ENCODE measurements at regions not wholly inside any gene's neighbourhood (a gene's known extent, or its start where the extent isn't known, plus 50 kb on each side); places are given as distances from the start of the nearest gene placed in this dataset.

GRCh38 chr5:124001036-124001615 lies 489.1 kb downstream of the CSNK1G3 start (continued):
- TF ChIP-seq CSRNP3 (CRISPR knock-in tag; IDR thresholded peaks at IDR 0.05) (no peak), ZC3H10 (CRISPR knock-in tag; IDR thresholded peaks at IDR 0.05) (no peak)
- TF ChIP-seq, protein P1, sequence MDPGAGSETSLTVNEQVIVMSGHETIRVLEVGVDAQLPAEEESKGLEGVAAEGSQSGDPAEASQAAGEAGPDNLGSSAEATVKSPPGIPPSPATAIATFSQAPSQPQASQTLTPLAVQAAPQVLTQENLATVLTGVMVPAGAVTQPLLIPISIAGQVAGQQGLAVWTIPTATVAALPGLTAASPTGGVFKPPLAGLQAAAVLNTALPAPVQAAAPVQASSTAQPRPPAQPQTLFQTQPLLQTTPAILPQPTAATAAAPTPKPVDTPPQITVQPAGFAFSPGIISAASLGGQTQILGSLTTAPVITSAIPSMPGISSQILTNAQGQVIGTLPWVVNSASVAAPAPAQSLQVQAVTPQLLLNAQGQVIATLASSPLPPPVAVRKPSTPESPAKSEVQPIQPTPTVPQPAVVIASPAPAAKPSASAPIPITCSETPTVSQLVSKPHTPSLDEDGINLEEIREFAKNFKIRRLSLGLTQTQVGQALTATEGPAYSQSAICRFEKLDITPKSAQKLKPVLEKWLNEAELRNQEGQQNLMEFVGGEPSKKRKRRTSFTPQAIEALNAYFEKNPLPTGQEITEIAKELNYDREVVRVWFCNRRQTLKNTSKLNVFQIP (CRISPR knock-in tag; IDR thresholded peaks at IDR 0.05; ENCODE audit: borderline replicate concordance, low read depth), result no peak

DNA sequence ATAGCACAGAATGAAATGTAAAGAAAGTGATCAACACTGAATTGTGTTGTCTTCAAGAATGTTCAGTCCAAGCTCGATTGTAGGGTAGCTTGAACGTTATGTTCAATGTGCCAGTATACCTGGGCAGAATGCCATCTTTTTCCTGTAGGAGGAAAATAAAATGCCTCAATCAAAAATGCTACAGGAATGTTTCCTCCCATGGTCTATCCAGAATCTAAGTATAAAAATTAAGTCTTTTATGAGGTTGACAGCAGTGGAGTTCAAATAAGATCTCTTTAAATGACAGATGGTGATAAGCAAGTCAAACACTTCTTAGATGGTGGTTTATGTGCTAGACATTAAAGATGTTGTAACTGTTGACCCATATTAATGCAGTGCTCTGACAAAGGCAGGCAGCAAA lies 488.6 kb downstream of the CSNK1G3 start:
- TF ChIP-seq ISL1 (CRISPR knock-in tag; IDR thresholded peaks at IDR 0.05) (no peak), BACH2 (CRISPR knock-in tag; IDR thresholded peaks at IDR 0.05; ENCODE audit: borderline replicate concordance) (no peak)
- no peak for ATAC-seq

- TF ChIP-seq ZC3H10 (CRISPR knock-in tag; IDR thresholded peaks at IDR 0.05), result no peak
- TF ChIP-seq PPARA (CRISPR knock-in tag; IDR thresholded peaks at IDR 0.05; ENCODE audit: borderline replicate concordance), result no peak
- TF ChIP-seq ZNF70 (CRISPR knock-in tag; IDR thresholded peaks at IDR 0.05), result no peak
- TF ChIP-seq ZNF8 (CRISPR knock-in tag; IDR thresholded peaks at IDR 0.05), result no peak
- TF ChIP-seq ZNF565 (CRISPR knock-in tag; conservative IDR thresholded peaks at IDR 0.05; ENCODE audit: low read depth), result no peak
- no peak for TF ChIP-seq BACH2 (CRISPR knock-in tag; IDR thresholded peaks at IDR 0.05; ENCODE audit: borderline replicate concordance)
- TF ChIP-seq, protein P2, sequence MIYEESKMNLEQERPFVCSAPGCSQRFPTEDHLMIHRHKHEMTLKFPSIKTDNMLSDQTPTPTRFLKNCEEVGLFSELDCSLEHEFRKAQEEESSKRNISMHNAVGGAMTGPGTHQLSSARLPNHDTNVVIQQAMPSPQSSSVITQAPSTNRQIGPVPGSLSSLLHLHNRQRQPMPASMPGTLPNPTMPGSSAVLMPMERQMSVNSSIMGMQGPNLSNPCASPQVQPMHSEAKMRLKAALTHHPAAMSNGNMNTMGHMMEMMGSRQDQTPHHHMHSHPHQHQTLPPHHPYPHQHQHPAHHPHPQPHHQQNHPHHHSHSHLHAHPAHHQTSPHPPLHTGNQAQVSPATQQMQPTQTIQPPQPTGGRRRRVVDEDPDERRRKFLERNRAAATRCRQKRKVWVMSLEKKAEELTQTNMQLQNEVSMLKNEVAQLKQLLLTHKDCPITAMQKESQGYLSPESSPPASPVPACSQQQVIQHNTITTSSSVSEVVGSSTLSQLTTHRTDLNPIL (CRISPR knock-in tag; IDR thresholded peaks at IDR 0.05; ENCODE audit: low read depth), result 0 out of 2 replicates have a peak, but pooled peaks have one; percentile 34
- 0 out of 2 replicates have a peak, but pooled peaks have one; percentile 69 for TF ChIP-seq GLIS3 (CRISPR knock-in tag; IDR thresholded peaks at IDR 0.05)
- TF ChIP-seq TOX (CRISPR knock-in tag; IDR thresholded peaks at IDR 0.05; ENCODE audit: borderline replicate concordance), result no peak
- TF ChIP-seq, protein P1 (CRISPR knock-in tag; IDR thresholded peaks at IDR 0.05; ENCODE audit: borderline replicate concordance, low read depth), result no peak
- TF ChIP-seq RARB (CRISPR knock-in tag; IDR thresholded peaks at IDR 0.05), result no peak
- no peak for TF ChIP-seq ARNTL (CRISPR knock-in tag; IDR thresholded peaks at IDR 0.05; ENCODE audit: borderline replicate concordance, low read depth)
- no peak for TF ChIP-seq ESRRG (CRISPR knock-in tag; IDR thresholded peaks at IDR 0.05)
- TF ChIP-seq CSRNP3 (CRISPR knock-in tag; IDR thresholded peaks at IDR 0.05), result 0 out of 2 replicates have a peak, but pooled peaks have one; percentile 12
- 0 out of 2 replicates have a peak, but pooled peaks have one; percentile 50 for TF ChIP-seq CSDC2 (CRISPR knock-in tag; IDR thresholded peaks at IDR 0.05)
- no peak for TF ChIP-seq ZFP30 (CRISPR knock-in tag; IDR thresholded peaks at IDR 0.05)
- TF ChIP-seq SNAI2 (CRISPR knock-in tag; IDR thresholded peaks at IDR 0.05), result no peak
- TF ChIP-seq TCF4 (CRISPR knock-in tag; IDR thresholded peaks at IDR 0.05; ENCODE audit: borderline replicate concordance), result peak; percentile 72
- TF ChIP-seq OSR1 (CRISPR knock-in tag; IDR thresholded peaks at IDR 0.05), result no peak
- no peak for TF ChIP-seq ZFP3 (CRISPR knock-in tag; IDR thresholded peaks at IDR 0.05)
- TF ChIP-seq, protein P3, sequence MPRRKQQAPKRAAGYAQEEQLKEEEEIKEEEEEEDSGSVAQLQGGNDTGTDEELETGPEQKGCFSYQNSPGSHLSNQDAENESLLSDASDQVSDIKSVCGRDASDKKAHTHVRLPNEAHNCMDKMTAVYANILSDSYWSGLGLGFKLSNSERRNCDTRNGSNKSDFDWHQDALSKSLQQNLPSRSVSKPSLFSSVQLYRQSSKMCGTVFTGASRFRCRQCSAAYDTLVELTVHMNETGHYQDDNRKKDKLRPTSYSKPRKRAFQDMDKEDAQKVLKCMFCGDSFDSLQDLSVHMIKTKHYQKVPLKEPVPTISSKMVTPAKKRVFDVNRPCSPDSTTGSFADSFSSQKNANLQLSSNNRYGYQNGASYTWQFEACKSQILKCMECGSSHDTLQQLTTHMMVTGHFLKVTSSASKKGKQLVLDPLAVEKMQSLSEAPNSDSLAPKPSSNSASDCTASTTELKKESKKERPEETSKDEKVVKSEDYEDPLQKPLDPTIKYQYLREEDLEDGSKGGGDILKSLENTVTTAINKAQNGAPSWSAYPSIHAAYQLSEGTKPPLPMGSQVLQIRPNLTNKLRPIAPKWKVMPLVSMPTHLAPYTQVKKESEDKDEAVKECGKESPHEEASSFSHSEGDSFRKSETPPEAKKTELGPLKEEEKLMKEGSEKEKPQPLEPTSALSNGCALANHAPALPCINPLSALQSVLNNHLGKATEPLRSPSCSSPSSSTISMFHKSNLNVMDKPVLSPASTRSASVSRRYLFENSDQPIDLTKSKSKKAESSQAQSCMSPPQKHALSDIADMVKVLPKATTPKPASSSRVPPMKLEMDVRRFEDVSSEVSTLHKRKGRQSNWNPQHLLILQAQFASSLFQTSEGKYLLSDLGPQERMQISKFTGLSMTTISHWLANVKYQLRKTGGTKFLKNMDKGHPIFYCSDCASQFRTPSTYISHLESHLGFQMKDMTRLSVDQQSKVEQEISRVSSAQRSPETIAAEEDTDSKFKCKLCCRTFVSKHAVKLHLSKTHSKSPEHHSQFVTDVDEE (CRISPR knock-in tag; IDR thresholded peaks at IDR 0.05), result 0 out of 2 replicates have a peak, but pooled peaks have one; percentile 62
- TF ChIP-seq PATZ1 (CRISPR knock-in tag; IDR thresholded peaks at IDR 0.05; ENCODE audit: borderline replicate concordance), result no peak; the same call in 1 of the 2 replicates
- peak; percentile 97 for TF ChIP-seq ISL1 (CRISPR knock-in tag; IDR thresholded peaks at IDR 0.05)
- ATAC-seq, result peak; percentile 91
Observed at GRCh38 chr5:123997462-123998215, 485.7 kb downstream of the CSNK1G3 start.
